HG03520 (cell line): ENCODE measurements at regions not wholly inside any gene's neighbourhood (a gene's known extent, or its start where the extent isn't known, plus 50 kb on each side); places are given as distances from the start of the nearest gene placed in this dataset.
"Not testable (repeated sequence)": the region's sequence is repeated elsewhere in the genome, so short reads cannot be mapped to it uniquely, and the experiment has no call there.

ENCODE experiments used
- ATAC-seq: cut with Tn5 transposase; IDR thresholded peaks from one replicate; pipeline ENCODE4 v1.9.1; 2021; ENCODE audit warnings: mild to moderate bottlenecking, moderate library complexity; ENCODE audit not compliant: unreplicated experiment

GRCh38 chr21:7828260-7828659 lies 2693.1 kb upstream of the TPTE start:
- not testable (repeated sequence) for ATAC-seq

DNA sequence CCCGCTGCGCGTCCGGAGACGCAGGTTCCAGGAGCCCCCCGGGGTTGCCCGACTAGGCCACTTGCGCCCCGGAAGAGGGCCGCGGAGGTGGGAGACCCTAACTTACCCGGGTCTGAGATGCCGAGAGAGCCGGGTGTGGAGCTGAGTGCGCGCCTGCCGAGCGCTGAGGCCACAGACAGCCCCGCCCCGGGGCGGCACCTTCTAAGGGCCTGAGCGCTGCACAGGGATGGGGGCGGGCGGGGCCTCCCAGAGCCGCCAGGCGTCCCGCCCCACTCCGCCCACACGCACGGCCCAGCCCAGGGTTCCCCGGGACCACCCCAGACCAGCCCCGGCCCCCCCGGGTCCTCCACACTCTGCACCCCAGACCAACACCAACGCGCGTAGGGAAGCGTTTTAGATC lies 2692.0 kb upstream of the TPTE start:
- ATAC-seq = not testable (repeated sequence)

- ATAC-seq = not testable (repeated sequence)
Measured at GRCh38 chr21:7837315-7837714, 2684.1 kb upstream of the TPTE start.

GRCh38 chr21:7853426-7853825 lies 2668.0 kb upstream of the TPTE start:
- ATAC-seq = not testable (repeated sequence)

DNA sequence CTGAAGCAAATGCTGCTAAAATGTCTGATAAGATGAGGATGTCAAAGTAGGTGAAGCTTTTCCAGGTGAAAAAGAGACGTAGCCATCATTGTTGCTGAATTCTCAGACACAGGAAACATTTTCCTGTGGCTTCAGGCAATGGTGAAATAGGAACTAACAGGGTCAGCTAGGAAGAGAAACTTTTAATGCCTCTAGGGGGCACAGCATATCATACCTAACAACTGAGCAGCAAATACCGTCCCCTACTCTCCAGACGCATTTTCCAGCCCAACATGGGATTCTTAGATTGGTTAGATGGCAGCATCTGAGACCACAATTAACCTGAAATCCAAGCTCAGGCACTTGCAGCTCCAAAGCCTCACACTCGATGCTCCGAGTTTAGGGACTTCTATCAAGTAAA lies 2667.5 kb upstream of the TPTE start:
- not testable (repeated sequence) for ATAC-seq
